Astrocyte of the spinal cord (primary cell): ENCODE measurements at regions not wholly inside any gene's neighbourhood (a gene's known extent, or its start where the extent isn't known, plus 50 kb on each side); places are given as distances from the start of the nearest gene placed in this dataset.
A peak's percentile ranks its signal among the peaks of the same experiment; 100 is the strongest.

Experiments
- DNase-seq: peaks from one replicate; pipeline ENCODE4 v3.0.0; 2011; ENCODE audit warnings: low read depth, low spot score
- H3K4me3 ChIP-seq: 2 replicates; pipeline ENCODE4 v1.5.1; 2011; ENCODE audit warnings: low read depth, mild to moderate bottlenecking, low read length, moderate library complexity
- CTCF ChIP-seq: IDR thresholded peaks from 2 replicates; pipeline ENCODE4 v1.5.1; 2012; ENCODE audit warnings: low read depth, mild to moderate bottlenecking, low read length, inconsistent platforms
- in situ Hi-C: cut with HindIII; loops from 2 replicates; pipeline ENCODE4 v1.10.0; 2017; ENCODE audit warnings: low sequenced_read_pairs

DNA sequence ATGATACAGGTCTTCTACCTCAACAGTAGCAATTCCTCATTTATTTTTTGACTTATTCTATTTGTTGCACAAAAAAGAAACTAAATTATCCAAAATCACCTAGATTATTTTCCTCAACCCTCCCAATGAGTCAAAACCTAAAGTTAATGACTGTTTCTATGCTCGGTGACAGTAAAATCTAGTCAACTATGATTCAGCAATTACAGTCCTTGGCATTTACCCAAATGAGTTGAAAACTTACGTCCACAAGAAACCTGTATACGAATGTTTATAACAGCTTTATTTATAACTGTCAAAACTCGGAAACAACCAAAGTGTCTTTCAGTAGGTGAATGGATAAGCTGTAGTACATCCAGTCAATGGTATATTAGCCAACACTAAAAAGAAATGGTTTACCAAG, 439.3 kb downstream of the CBLN2 start:
- in situ Hi-C loops: no loop called here
- H3K4me3 ChIP-seq: no peak overlapping the region
- no peak for TF ChIP-seq CTCF
- no peak for DNase-seq

DNA sequence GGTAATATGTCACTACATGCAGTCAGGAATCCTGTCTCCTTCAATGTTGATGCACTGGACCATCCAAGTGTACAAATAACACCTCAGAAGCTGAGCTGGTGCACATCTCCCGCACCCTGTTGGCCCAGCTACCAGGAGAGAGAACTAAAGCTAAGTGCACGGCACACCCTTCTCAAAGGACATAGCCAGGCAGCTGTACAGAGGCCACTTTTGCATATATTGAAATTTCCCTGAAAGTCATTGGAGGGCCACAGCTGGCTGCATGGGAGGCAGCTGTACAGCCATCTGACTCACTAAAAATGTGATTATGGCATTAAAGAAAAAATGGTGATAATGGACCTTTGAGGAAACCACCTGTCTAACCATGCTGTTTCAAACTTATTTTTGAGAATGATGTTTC, 441.7 kb downstream of the CBLN2 start:
- DNase-seq: no peak
- TF ChIP-seq CTCF: no peak
- no peak overlapping the region for H3K4me3 ChIP-seq
- in situ Hi-C loops: no loop called here

GRCh38 chr18:72100465-72101004, 443.6 kb downstream of the CBLN2 start:
- no peak for TF ChIP-seq CTCF
- DNase-seq: no peak
- H3K4me3 ChIP-seq: no peak overlapping the region
- in situ Hi-C loops: no loop called here

DNA sequence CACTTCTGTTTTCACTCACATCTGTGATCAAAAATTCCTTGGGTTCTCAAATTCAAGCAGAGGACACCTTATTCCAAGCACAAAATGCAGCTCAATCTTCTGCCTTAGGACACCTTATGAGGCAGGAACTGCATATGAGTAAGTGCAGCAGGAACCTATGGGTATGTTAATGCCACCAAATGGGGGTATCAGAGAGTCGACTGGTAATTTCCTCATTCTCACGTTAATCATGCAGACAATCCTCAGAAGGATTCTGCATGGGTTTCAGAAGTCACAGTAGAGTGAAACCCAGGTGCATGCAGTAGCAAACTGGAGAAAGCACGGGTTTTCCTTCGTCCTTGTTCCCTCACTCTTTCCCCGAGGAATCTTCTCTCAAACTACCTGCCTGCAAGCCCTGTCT, 452.8 kb downstream of the CBLN2 start:
- in situ Hi-C loops: no loop called here
- H3K4me3 ChIP-seq: no peak overlapping the region
- no peak for TF ChIP-seq CTCF
- no peak for DNase-seq

DNA sequence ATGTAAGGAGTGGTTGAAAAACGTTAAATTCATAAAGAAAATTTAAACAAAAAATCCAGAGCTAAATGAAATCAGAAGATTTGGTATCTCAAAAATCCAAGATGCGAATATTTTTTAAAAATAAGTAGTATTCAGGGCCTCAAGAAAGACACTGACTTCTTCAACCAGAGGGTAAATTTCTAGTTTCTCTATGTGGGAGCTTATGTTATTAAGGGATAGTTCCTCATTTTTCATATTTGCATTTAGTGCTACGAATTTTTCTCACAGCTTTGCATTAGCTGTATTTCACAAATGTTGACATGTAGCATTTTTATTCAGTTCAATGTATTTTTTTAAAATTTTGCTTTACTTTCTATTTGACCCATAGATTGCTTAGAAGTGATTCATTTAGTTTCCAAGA, 454.7 kb downstream of the CBLN2 start:
- DNase-seq: no peak
- no peak for TF ChIP-seq CTCF
- H3K4me3 ChIP-seq: no peak overlapping the region
- in situ Hi-C loops: no loop called here

DNA sequence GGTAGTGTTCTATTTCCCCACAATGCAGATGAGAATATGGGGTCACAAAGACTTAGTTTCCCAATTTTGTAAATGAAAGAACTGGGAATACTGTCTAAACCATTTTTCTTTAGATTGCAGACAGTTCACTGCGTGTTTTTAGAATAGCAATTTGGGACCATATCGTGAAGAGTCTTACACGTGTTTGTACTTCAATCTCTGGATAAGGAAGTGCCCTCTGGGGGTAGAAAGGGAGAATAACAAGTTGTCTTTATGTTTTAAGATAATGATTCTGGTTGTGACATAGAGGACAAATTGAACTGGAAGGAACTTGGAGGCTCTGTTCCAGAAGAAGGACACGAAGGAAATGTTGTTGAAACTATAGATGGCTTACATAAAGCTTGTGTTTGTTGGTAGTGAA, 457.7 kb downstream of the CBLN2 start:
- DNase-seq: peak; percentile 50
- in situ Hi-C loops: no loop called here
- H3K4me3 ChIP-seq: no peak overlapping the region
- TF ChIP-seq CTCF: peak; percentile 52

DNA sequence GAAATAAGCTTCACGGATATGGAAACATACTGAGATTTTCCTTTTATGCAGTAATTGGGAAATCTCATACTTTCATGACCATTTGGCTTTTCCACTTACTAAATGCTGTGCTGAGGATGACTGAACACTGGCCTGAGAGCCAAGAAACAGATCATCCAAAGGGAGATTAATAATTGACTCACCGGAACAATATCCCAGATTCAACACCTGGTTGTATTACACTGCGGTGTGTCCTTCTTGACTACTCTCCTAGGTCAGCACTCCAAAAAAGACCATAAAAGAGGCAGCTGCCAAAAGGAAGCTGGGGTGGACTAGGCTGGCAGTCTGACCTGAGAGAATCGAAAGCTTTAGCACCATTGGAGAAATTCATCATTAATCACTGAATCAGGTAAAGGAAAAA, 469.1 kb downstream of the CBLN2 start:
- no peak for TF ChIP-seq CTCF
- in situ Hi-C loops: no loop called here
- DNase-seq: no peak
- no peak overlapping the region for H3K4me3 ChIP-seq
